Muscle of arm (tissue), 1 donor: ENCODE measurements at regions not wholly inside any gene's neighbourhood (a gene's known extent, or its start where the extent isn't known, plus 50 kb on each side); places are given as distances from the start of the nearest gene placed in this dataset.

Source experiments
- DNase-seq: peaks from one replicate; pipeline ENCODE4 v3.0.0-alpha.2; 2013

- no peak for DNase-seq
These were observed 170.0 kb upstream of the PPARGC1A start for GRCh38 chr4:24059839-24060238.

DNA sequence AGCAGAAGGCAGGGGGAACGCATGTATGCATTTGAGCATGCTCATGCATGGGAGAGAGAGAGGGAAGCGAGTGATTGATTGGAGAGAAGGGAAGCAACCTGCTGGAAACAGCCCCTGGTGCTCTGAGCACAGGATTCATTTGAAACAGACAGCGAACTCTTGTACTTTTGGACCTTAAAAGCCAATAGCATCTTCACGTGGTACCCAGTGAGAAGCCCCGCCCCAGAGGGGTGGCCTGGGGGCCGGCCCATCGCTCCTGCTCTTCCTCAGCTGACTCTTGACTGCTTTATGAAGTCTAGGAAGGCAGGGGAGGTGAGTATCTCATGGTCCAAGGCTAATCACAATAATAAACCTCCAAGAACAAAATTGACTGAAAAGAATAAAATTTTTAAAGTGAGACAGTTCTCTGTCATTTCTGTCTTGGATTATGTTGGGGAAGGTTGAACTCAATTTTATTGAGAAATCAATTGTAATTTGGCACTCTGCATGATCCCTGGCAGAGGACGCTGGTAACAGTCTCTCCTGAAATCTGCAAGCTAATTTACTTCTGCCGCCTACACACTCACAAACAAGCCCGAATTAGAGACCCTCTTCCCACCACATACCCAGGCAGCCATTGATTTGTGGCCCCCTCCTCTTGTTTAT, 168.2 kb upstream of the PPARGC1A start:
- no peak for DNase-seq

GRCh38 chr4:24056289-24056688, 166.4 kb upstream of the PPARGC1A start:
- no peak for DNase-seq

DNA sequence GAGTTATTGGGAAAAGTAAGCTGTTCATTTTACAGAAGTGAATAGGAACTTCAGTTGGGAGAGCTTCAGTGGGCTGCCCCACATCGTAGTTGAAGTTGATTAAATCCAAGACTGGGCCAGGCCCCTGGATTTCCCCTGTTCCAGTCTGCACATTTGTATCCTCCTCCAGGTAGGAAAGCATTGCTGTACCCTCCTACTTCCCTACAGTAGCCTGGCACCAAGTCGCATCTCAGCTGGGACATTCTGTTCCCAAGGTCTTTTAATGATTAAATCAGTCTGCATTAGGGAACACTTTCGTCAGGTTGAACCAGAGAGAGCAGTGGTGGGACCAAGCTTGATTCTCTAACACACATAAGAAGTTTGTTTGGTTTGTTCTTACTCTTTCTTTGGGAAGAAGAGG, 165.8 kb upstream of the PPARGC1A start:
- no peak for DNase-seq

DNA sequence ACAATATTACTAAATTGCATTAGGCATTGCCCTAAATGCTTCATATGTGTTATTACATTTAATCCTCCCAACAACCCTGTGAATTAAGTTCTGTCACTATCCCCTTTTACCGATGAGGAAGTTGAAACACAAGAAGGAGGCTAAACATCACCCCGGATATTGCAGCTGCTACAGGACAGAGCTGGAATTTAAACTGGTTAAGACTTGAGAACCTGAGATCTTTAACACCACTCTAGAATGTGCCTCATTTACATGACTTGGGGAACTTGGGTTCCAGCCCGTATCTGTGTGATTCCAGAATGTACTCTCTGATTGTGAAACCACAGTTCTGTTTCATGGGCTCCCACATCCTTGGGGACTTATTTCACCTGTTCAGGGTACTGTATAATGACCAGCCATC, 165.1 kb upstream of the PPARGC1A start:
- DNase-seq: no peak

- DNase-seq: no peak
These were observed 164.1 kb upstream of the PPARGC1A start for GRCh38 chr4:24053934-24054333.

DNA sequence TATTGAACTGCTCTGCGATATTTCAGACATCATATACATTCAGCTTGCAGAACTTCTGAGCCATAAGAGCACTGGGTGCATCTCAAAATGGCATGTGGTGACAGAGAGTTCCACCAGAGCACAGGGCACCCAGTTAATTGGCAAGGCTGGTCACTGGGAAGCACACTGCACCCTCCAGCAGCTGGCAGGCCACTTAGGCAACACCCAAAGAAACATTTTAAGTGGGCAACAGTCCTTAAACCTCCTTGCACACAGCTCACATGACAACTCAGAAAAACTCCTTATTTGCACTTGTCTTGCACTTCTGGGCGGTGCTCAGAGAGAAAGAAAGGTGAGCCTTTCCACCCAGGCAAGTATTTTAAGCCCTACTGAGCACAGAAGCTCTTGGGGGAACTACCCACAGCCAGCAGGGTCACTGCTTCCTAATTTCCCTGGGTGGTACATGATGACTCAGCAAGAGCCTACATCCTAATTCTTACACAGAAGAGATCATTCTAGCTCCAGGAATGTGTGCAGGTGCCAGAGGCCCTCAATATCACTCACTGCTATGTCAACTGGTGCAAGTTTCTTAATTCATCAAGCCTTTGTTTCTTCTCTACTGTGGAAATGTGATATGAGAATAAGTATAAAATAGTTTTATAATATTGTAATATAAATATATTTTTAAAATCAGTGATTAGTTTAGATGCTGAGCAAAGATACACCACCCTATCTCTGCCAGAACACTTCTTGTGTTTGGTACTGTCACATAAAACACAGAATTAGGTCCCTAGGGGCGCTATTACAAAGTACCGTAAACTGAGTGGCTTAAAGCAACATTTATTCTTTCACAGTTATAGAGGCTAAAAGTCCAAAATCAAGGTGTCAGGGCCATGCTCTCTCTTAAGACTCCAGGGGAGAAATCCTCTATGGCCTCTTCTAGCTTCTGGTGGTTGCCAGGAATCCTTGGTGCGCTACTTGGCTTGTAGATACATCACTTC, 155.1 kb upstream of the PPARGC1A start:
- no peak for DNase-seq

- no peak for DNase-seq
These were observed 152.2 kb upstream of the PPARGC1A start for GRCh38 chr4:24042094-24042493.

DNA sequence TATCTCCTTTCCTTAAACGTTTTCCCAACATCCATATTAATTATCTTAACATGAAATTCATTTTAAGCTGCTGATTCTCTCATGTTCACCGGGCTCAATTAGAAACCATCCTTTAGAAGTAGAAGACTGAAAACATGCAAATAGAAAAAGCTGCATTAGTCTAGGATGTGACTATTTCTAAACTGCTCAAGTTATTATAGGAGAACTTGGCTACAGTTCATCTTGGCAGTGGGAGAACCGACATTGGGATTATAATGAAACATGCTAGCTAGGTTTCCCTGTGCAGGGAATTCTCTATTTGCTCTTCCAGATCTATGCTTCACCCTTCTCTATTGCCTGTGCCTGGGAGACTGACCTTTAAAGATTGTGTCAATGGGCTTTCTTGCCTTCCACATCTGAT, 151.0 kb upstream of the PPARGC1A start:
- DNase-seq: peak; percentile 34

- no peak for DNase-seq
These were observed 143.8 kb upstream of the PPARGC1A start for GRCh38 chr4:24033626-24034025.

DNA sequence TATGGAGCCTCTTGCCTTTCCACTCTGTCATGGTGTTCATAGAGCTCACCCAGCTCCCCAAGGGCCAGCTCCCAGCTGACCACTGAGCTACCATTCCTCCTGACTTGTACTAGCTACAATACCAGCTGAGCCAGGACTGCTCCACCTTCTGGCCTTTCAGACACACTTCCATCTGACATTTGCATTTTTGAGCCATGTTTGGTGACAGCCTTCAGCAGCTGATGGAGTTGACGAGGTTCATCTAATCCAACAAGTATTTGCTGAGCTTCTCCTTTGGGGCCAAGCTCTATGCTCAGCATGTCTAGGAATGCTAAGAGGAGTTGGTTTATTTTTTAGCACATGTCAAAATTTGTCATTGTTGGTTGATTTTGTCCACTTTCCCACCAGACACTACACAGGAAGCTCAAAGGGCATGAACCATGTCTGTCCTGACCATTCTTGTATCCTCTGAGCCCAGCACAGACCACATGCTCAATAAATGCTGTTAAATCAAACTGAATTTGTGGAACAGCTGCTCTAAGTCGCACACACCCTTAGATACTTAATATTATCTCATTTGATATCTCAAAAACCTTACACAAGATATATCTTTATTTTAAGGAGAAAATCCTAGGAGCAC, 142.6 kb upstream of the PPARGC1A start:
- DNase-seq: no peak

DNA sequence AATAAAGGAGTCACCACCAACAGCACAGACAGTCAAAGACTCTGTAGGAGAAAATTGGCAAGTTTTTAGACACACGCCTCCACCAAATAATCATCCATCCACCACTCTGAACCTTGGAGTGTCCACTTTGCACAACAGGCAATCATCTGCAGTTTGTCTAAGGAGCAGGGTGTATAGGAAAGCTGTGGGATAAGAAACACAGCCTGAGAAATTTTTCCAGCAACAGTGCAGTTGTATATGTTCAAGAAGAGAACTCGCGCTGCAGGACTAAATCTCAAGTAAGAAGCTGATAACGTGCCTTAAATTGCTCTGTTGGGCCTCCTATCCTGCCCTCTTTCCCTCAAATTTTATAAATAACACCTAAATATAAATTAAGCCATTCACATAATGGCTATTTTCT, 136.7 kb upstream of the PPARGC1A start:
- no peak for DNase-seq

DNA sequence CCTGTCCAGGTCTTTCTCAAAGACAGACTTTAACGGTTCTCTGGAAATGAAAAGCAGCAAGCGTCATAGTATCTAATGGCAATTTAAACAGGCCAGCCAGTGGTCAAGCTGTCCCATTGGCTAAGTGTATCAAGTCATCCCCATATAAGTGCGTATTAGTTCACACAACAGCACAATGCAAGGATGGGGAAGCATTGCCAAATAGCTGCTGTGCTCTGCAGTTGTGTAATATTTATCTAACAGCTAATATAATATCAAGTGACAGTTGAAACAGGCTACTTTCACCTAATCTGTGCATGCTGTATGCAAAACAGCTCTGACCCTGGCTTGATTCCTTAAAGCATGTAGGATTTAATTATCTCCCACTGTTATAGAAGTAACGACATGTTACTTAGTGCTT, 134.8 kb upstream of the PPARGC1A start:
- no peak for DNase-seq

DNA sequence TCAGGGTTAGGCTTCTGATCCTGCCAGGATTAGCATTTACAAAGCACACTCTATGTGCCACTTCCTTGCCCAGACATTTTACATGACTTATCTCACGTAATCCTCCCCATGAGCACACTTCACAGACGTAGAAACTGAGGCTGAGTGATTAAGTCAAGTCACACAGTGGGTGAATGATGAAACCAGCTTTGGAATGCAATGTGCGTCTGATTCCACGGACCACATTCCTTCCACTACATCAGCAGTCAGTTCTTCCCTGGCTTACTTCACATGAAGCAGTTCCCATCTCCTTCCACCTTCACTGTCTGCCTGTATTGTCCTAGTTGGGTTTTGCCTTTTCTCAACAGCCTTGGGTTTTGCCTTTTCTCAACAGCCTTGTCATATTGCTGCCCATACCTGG, 134.3 kb upstream of the PPARGC1A start:
- DNase-seq: no peak

- no peak for DNase-seq
These were observed 125.9 kb upstream of the PPARGC1A start for GRCh38 chr4:24015782-24016181.

- DNase-seq: no peak
These were observed 124.0 kb upstream of the PPARGC1A start for GRCh38 chr4:24013668-24014422.

GRCh38 chr4:24010994-24011393, 121.1 kb upstream of the PPARGC1A start:
- no peak for DNase-seq

GRCh38 chr4:24010573-24010972, 120.7 kb upstream of the PPARGC1A start:
- no peak for DNase-seq

DNA sequence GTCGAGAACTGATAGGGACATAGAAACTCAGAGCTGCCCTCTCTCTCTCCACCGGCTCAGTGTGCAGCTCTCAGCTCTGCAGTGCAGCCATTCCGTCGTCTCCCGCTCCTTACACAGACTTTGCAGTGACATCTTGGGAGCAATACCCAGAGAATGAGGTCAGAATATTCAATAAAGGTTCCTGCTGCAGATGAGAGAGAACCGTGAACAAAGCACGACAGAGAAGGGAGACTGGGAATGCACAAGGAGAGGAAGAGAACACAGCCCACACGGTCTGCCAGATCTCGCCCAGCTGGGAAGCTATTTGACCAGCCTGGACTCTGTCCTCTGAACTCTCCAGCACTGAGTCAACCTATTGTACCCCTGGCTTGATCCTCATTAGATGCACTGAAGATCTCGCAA, 118.0 kb upstream of the PPARGC1A start:
- DNase-seq: no peak

GRCh38 chr4:24006269-24006668, 116.4 kb upstream of the PPARGC1A start:
- no peak for DNase-seq

DNA sequence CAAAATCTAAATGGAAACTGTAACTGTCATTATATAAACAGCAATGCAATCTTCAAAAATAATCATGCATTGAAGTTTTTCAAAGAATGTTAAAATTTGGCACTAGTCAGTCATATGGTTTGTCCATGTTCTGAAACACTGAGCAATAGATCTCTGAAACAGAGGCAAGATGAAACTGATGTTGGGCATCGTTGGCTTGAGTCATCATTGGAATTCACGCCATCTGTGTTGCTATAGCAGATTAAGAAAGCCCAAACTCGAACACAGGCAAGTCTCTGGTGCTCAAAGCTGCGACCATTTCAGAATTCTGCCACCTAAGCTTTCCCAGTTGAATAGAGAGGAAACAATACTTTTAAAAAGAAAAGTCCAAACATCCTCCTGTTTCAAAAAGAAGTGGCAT, 114.1 kb upstream of the PPARGC1A start:
- no peak for DNase-seq

- no peak for DNase-seq
These were observed 113.6 kb upstream of the PPARGC1A start for GRCh38 chr4:24003496-24003895.
